Fibroblast of skin of right biceps (primary cell): ENCODE measurements at regions not wholly inside any gene's neighbourhood (a gene's known extent, or its start where the extent isn't known, plus 50 kb on each side); places are given as distances from the start of the nearest gene placed in this dataset.
"Not testable (repeated sequence)": the region's sequence is repeated elsewhere in the genome, so short reads cannot be mapped to it uniquely, and the experiment has no call there.

Experiments used
- DNase-seq: peaks from one replicate; pipeline ENCODE4 v3.0.0-alpha.2; 2013

DNA sequence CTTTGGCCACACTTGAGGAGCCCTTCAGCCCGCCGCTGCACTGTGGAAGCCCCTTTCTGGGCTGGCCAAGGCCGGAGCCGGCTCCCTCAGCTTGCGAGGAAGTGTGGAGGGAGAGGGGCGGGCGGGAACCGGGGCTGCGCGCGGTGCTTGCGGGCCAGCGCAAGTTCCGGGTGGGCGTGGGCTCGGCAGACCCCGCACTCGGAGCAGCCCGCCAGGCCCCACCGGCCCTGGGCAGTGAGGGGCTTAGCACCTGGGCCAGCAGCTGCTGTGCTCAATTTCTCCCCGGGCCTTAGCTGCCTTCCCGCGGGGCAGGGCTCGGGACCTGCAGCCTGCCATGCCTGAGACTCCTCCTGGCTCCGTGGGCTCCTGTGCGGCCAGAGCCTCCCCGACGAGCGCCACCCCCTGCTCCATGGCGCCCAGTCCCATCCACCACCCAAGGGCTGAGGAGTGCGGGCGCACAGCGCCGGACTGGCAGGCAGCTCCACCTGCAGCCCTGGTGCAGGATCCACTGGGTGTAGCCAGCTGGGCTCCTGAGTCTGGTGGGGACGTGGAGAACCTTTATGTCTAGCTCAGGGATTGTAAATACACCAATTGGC is 129.2 kb downstream of the MRPL14 start:
- DNase-seq: not testable (repeated sequence)

GRCh38 chr6:43997345-43997677 is 129.9 kb downstream of the MRPL14 start:
- DNase-seq: no peak

- DNase-seq: no peak
Measured at GRCh38 chr6:43996618-43997344, 130.5 kb downstream of the MRPL14 start.

DNA sequence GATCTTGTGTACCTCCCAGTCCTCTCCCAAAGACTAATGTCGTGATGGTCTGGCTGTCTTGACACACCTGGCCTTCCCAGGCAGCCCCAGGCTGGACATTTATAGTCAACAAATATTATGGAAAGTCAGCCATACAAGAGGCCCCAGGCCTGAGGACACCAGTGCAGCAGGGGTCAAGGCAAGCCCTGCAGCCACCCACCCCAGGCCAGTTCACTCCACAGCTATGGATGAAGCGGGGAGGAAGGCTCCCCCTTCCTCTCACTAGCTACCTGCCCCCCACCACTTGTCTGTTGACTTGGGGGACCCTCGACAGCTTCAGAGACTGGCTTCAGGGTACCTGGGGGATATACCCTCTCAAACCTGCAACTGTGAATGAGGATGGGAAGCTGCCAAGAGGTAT is 132.1 kb downstream of the MRPL14 start:
- no peak for DNase-seq

DNA sequence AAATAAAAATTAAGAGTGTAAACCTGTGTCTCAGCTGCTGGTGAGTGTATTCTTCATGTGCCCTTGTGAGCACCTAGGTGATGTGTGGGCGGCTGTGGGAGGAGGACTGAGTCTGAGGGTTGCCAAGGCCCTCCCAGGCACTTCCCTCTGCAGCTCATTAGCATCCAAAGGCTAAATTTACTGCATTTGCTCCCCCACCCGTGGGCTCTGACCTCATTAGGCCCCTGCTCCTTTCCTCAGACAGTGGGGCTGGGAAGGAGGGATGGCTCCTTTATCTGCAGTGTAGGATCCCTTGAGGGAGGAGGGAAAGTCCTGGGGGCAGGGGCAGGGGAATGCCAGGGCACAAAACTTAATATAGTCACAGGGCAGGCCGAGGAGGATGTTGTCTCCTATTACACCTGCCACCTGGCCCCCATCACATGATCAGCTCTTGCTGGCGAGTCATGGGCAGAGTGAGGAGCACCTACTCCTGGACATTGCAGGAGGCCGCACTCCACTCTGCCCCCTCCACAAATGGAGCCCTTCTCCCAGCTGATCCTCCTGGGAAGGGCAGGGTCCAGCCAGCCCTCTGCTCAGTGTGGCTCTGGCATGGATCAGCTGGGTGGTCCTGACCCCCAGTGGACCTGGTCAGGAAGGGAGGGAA is 133.2 kb downstream of the MRPL14 start:
- no peak for DNase-seq

DNA sequence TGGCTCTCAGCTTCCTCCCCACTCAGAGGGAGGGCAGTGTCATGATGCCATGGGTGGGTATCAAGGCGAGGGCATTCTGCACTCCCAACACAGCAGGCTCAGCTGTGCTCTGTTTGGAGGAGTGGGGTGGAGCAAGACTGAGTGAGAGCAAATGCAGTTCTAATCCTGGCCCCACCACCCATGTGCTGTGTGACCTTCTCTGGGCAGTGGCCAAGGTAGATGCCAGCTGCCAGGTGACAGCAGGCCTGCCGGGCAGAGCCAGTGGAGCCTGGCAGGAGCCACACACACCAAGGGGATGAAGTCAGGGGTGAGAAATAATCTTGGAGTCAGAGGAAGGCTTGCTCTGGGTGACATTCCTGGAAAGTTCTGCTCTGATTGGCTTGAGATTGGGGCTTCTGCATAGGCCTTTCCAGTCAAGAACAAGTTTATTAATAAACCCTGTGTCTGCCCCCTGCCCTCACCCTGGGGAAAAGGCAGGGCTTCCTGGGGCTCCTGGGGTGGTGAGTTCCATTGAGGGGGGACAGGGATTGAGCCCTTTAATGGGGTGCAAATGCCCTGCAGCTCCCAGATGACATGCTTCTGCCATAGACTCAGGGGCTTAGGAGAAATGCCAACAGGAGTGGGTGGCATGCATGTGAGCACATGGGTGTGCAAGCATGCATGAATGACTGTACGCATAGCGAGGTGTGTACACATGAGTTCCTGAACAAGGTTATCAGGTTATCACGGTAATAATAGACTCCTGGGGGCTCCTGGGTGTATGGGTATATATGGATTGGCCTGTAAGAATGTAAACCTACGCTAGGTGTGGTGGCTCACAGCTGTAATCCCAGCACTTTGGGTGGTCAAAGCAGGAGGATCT is 134.2 kb downstream of the MRPL14 start:
- no peak for DNase-seq

- no peak for DNase-seq
Measured at GRCh38 chr6:43992126-43992663, 135.1 kb downstream of the MRPL14 start.

DNA sequence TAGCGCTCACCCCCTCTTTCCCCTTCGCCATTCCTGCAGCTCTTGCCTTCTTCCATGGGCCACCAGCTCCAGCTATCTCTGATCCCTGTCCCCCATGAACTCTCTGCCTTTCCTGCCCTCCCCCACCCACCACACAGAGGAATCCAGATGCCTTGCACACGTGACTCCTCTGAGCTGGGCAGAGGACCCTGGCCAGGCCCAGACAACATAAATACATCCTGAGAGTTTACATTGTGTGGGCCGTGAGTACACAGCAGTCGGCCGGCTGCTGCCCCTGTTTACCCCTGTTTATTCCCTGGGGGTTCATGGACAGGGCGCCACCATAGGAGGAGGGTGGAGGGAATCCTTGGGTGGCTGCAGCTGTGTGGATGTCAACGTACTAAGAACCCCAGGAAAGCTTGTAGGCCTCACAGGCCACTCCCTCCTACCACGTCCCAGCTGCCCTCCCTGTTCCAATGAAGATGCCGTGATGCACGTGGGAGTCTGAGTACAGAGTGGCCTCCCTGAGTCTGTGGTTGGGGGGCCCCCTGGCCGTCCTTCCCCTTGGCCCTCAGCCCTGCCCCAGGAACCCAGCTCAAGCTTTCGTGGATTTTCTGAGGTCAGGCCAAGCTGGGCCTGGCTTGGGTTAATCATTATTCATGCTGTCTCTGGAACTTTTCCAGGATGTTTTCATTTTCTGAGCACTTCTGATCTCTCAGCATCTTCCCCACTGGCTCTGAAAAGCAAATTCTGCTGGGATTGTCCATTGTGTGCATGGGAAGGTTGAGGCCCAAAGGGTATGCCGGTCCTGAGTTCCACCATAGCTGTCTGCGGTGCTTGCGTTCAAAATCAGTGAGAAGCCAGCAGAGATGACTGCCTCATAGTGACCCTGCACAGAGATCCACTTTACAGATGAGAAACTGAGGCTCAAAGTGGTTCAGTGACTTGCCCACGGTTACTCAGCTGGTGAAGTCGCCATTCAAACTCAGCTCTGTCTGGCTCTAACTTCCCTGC is 136.3 kb downstream of the MRPL14 start:
- peak; percentile 85 for DNase-seq

- peak; percentile 71 for DNase-seq
Measured at GRCh38 chr6:43990275-43990626, 137.0 kb downstream of the MRPL14 start.

- DNase-seq: no peak
Measured at GRCh38 chr6:43989581-43990146, 137.6 kb downstream of the MRPL14 start.

DNA sequence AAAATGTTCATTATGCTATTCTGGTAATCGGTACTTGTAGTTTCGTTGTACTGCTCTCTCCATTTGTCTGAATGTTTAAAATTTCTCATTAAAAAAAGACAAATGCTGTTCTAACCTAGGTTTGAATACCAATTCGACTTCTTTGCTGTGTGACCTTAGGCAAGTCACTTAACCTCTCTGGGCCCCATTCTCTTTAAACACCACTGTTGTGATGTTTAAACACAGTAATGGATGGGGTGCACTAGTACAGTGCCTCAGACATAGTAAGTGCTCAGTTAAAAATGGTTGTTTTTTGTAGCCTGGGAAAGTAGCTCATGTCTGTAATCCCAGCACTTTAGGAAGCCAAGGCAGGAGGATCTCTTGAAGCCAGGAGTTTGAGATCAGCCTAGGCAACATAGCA is 138.5 kb downstream of the MRPL14 start:
- no peak for DNase-seq

GRCh38 chr6:43987838-43988439 is 139.3 kb downstream of the MRPL14 start:
- no peak for DNase-seq

DNA sequence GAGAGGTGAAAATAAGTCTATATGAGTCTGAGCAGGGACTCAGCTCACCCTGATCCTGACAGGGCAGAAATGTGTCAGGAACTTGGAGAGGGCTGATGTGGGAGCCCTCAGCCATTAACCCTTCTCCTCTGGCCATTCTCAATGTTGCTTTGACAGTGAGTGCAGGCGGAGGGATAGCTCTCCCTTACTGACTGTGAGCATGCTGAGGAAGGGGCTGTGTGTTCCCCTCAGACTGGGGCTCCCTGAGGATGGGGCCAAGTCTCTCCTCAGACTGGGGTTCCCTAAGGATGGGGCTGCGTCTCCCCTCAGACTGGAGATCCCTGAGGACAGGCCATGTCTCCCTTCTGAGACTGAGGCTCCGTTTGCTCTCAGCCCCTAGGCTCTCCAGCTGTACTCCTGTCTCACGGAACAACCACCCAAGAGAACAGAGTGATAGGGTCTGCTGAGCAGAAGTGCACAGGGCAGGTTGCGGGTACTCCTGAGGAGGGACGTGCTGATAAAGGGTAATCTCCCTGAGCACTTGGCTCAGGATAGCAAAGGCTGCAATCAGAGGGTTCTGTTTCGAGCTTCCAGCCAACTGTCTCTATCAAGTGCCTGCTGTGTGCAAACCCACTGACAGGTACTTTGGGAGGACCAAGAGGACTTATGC is 141.0 kb downstream of the MRPL14 start:
- no peak for DNase-seq

- no peak for DNase-seq
Measured at GRCh38 chr6:43985329-43985728, 141.9 kb downstream of the MRPL14 start.

DNA sequence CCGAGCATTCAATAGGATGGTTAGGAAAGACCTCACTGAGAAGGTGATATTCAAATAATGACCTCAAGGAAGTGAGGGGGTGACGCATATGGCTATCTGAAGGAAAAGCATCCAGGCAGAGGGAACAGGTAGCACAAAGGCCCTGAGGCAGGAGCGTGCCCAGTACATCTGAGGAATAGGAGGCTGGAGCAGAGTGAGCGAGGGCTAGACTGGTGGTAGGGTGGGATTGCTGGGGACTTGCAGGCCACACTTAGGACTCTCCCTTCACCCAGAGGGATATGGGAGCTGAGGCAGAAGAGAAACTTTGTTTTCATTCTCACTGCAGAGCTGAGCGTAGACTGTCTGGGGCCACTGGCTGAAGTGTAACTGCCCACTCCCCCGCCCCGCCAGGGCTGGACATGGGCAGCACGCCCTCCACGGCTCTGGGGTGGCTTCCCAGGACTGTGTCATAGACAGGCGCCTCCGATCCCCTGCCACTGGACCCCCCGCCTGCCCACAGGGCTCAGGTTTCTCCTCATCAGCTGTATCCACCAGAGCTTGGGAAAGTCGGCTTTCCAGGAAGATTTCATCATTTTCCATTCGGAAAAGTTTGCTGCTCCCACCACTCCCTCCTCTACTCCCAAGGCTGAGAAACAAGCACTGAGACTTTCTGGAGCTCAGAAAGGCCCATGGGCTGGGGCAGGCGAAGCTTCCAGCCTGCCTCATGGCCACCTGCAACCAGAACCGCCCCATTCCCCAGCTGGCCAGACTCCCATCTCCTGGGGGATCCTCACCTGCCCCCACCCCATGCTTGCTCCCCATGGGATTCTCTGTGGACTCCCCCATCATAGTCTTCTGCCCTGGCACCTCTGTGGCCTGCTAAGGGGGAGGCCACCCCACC is 142.6 kb downstream of the MRPL14 start:
- no peak for DNase-seq

DNA sequence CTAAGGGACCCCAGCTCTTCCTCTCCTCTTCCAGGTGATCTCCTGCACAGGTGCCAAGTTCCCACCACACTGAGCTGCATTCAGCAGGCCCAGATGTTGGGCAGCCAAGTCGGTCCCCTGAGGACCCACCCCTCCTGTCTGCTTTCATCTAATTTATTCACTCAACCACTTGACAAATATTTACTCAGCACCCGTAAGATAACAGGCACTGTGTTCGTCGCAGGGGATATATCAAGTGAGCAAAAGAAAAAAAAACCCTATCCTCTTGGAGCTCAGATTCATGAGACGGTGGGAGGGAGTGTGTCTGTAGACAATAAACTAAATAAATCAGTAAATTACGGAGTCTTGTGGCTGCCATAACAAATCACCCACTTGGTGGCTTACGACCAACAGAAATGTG is 143.6 kb downstream of the MRPL14 start:
- DNase-seq: no peak

DNA sequence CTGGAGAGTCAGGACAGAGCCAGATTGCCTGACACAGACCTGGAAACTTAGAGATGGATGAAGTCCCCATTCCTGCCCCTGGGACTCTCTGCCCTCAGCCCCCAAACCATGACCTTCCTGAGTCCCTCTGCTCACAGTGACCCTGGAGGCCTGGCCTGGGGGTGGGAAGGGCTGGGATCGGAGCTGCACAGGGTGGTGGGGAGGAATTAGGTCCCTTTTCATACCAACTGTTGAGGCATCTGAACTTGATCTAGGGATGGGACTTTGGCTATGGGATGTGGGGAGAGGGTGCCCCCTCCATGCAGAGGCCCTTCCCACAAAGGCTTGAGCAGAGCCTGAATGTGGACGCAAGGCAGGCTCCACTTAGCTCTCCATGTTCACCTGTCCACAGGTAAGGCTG is 144.1 kb downstream of the MRPL14 start:
- DNase-seq: no peak

- DNase-seq: no peak
Measured at GRCh38 chr6:43982084-43982625, 145.1 kb downstream of the MRPL14 start.

- DNase-seq: no peak
Measured at GRCh38 chr6:43981363-43981990, 145.8 kb downstream of the MRPL14 start.
